B cell (primary cell): ENCODE measurements at regions not wholly inside any gene's neighbourhood (a gene's known extent, or its start where the extent isn't known, plus 50 kb on each side); places are given as distances from the start of the nearest gene placed in this dataset.

Experiments
- ATAC-seq: fragments of 200-7000 bp; cut with Tn5 transposase; one replicate; pipeline ENCODE4 v1.10.0; 2021; ENCODE audit warnings: low read depth, mild to moderate bottlenecking, moderate number of reproducible peaks, moderate library complexity
- CTCF ChIA-PET: fragments of 350-600 bp; sonication (Branson Sonifier 250); formaldehyde crosslinking; loops from one replicate; lab custom pipeline; 2021; ENCODE audit warnings: antibody characterized with exemption, inconsistent platforms; lab: Charles Lee
- POLR2A ChIA-PET: fragments of 350-600 bp; sonication (Branson Sonifier 250); formaldehyde crosslinking; loops from one replicate; lab custom pipeline; 2021; ENCODE audit warnings: antibody characterized with exemption; lab: Charles Lee
- DNase-seq: peaks from one replicate; pipeline ENCODE4 v3.0.0; 2013
- H2AFZ ChIP-seq: 2 replicates; pipeline ENCODE4 v1.6.1; 2012; ENCODE audit warnings: mild to moderate bottlenecking, low read depth, low read length; ENCODE audit not compliant: insufficient read depth, poor library complexity, severe bottlenecking
- H3K27ac ChIP-seq, 2 donors: 1 replicate in 1 of 2; 2 replicates in 1 of 2; pipeline ENCODE4 v1.5.1; 2012 to 2013; ENCODE audit warnings: low read length in 2 of 2, mild to moderate bottlenecking in 2 of 2, moderate library complexity in 1 of 2
- H3K27me3 ChIP-seq, 4 experiments: fragments of 200-600 bp in 1 of 4; sonication (generic) in 1 of 4; replicated peaks in 1 of 4; 1 replicate in 2 of 4; 2 replicates in 2 of 4; pipeline versions ENCODE4 v1.6.1 to v1.7.0; 2013 to 2016; ENCODE audit warnings: low read length in 3 of 4, mild to moderate bottlenecking in 2 of 4, mixed read lengths in 1 of 4, moderate library complexity in 1 of 4; ENCODE audit not compliant: insufficient read depth in 4 of 4, control insufficient read depth in 3 of 4; ENCODE audit errors: control extremely low read depth in 1 of 4
- H3K36me3 ChIP-seq, 2 experiments: replicated peaks in 1 of 2; 1 replicate in 1 of 2; 2 replicates in 1 of 2; pipeline versions ENCODE4 v1.6.1 to v1.7.1; 2013; ENCODE audit warnings: low read length in 1 of 2; ENCODE audit not compliant: insufficient read depth in 2 of 2, control insufficient read depth in 1 of 2; ENCODE audit errors: control extremely low read depth in 1 of 2, extremely low read depth in 1 of 2
- H3K4me1 ChIP-seq, 2 donors: fragments of 200-600 bp in 1 of 2; sonication (generic) in 1 of 2; 1 replicate in 1 of 2; 2 replicates in 1 of 2; pipeline versions ENCODE4 v1.5.1 to v1.6.1; 2013 to 2017; ENCODE audit warnings: low read length in 2 of 2; ENCODE audit not compliant: control insufficient read depth in 2 of 2, insufficient read depth in 2 of 2
- H3K4me2 ChIP-seq: replicated peaks from 2 replicates; pipeline ENCODE3; 2012; ENCODE audit warnings: mild to moderate bottlenecking, low read depth, low read length; ENCODE audit not compliant: poor library complexity, severe bottlenecking
- H3K4me3 ChIP-seq, 5 experiments: fragments of 200-600 bp in 1 of 5; sonication (generic) in 1 of 5; 1 replicate in 3 of 5; 2 replicates in 2 of 5; pipeline versions ENCODE4 v1.5.1 to v1.7.0; 2011 to 2016; ENCODE audit warnings: low read length in 4 of 5, mild to moderate bottlenecking in 4 of 5, low read depth in 2 of 5, control low read depth in 1 of 5, moderate library complexity in 1 of 5; ENCODE audit not compliant: insufficient read depth in 1 of 5; ENCODE audit errors: control extremely low read depth in 1 of 5, extremely low read depth in 1 of 5
- H3K79me2 ChIP-seq: fragments of 200-600 bp; sonication (generic); one replicate; pipeline ENCODE4 v1.6.0; 2016; ENCODE audit warnings: low read length; ENCODE audit not compliant: control insufficient read depth, insufficient read depth
- H3K9ac ChIP-seq: fragments of 200-600 bp; sonication (generic); 2 replicates; pipeline ENCODE4 v1.6.1; 2017; ENCODE audit warnings: mild to moderate bottlenecking, low read length, moderate library complexity
- H3K9me3 ChIP-seq, 3 donors: one replicate each; pipeline versions ENCODE4 v1.6.1 to v1.7.1; 2013; ENCODE audit warnings: low read length in 2 of 3; ENCODE audit not compliant: control insufficient read depth in 2 of 3, insufficient read depth in 1 of 3; ENCODE audit errors: control extremely low read depth in 1 of 3
- H4K20me1 ChIP-seq: 2 replicates; pipeline ENCODE4 v1.6.0; 2012; ENCODE audit warnings: mild to moderate bottlenecking, low read length; ENCODE audit not compliant: insufficient read depth, control insufficient read depth, poor library complexity, severe bottlenecking
- H3K27ac Mint-ChIP-seq: one replicate; pipeline ENCODE4 v1.8.0; 2021; ENCODE audit warnings: mixed read lengths
- H3K27me3 Mint-ChIP-seq: one replicate; pipeline ENCODE4 v1.8.0; 2021; ENCODE audit warnings: mixed read lengths
- H3K4me1 Mint-ChIP-seq: one replicate; pipeline ENCODE4 v1.8.0; 2021; ENCODE audit warnings: mixed read lengths
- H3K4me3 Mint-ChIP-seq: one replicate; pipeline ENCODE4 v1.8.0; 2021; ENCODE audit warnings: mixed read lengths
- H3K9me3 Mint-ChIP-seq: one replicate; pipeline ENCODE4 v1.8.0; 2022; ENCODE audit warnings: mixed read lengths; ENCODE audit not compliant: insufficient read depth
- EZH2 ChIP-seq: IDR thresholded peaks from 2 replicates; pipeline ENCODE4 v1.6.1; 2012; ENCODE audit warnings: borderline replicate concordance, low read depth, mild to moderate bottlenecking, moderate library complexity, low read length; ENCODE audit not compliant: insufficient read depth, poor library complexity, severe bottlenecking
- WGBS: methylation state at CpG from one replicate; pipeline ENCODE4 v1.1.5; 2013; ENCODE audit warnings: missing lambda C conversion rate; ENCODE audit not compliant: insufficient coverage; 5-methylcytosine and 5-hydroxymethylcytosine counted together
- intact Hi-C: fragments of 100-400 bp; cut with micrococcal nuclease; formaldehyde crosslinking; loops from one replicate; pipeline ENCODE4 v1.10.0; 2022
- TF ChIP-seq, protein P1 (sequence below): fragments of 200-600 bp; IDR thresholded peaks from one replicate; pipeline ENCODE4 v1.8.0; 2022; ENCODE audit warnings: antibody characterized with exemption, mild to moderate bottlenecking

DNA sequence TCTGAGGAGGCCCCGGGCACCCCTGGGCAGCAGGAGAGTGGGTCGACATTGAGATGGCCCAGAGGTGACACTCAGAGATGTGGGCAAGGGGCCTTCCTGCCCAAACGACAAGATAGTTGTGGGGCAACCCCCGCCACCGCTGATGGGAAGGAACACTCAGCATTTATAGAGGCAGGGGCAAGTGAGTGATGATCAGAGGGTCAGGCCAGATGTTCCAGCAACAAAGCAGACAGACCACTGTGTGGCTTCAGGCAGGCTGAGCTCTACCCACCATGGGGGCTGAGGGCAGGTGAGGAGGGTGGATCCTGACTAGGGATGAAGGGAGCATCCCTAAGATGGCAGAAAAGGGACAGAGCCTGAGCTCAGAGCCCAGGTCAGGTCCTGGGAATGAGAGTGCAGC lies 362.7 kb downstream of the PTPRU start:
- Mint-ChIP-seq H3K27me3 (peaks cover 4% of the 10 kb centered on the region), H3K4me3 (no peak overlapping the region), H3K27ac (no peak overlapping the region), H3K9me3 (no peaks in the 10 kb centered on the region), H3K4me1 (no peaks in the 10 kb centered on the region)
- Histone ChIP-seq H3K4me1 (no peaks in the 10 kb centered on the region), H2AFZ (no peak overlapping the region), H3K4me2 (no peak overlapping the region), H3K79me2 (no peaks in the 10 kb centered on the region), H3K27me3 (no peaks in the 10 kb centered on the region), H3K27ac (no peak overlapping the region), H4K20me1 (no peaks in the 10 kb centered on the region), H3K9me3 (peaks cover 0 to 5% (median 0%) of the 10 kb centered on the region in 3 donors), H3K4me3 (no peak overlapping the region), H3K9ac (no peak overlapping the region), H3K36me3 (no peaks in the 10 kb centered on the region)
- ATAC-seq = no peak
- ChIA-PET POLR2A (no interaction called here), CTCF (no interaction called here)
- intact Hi-C loops = no loop called here
- TF ChIP-seq, protein P1, sequence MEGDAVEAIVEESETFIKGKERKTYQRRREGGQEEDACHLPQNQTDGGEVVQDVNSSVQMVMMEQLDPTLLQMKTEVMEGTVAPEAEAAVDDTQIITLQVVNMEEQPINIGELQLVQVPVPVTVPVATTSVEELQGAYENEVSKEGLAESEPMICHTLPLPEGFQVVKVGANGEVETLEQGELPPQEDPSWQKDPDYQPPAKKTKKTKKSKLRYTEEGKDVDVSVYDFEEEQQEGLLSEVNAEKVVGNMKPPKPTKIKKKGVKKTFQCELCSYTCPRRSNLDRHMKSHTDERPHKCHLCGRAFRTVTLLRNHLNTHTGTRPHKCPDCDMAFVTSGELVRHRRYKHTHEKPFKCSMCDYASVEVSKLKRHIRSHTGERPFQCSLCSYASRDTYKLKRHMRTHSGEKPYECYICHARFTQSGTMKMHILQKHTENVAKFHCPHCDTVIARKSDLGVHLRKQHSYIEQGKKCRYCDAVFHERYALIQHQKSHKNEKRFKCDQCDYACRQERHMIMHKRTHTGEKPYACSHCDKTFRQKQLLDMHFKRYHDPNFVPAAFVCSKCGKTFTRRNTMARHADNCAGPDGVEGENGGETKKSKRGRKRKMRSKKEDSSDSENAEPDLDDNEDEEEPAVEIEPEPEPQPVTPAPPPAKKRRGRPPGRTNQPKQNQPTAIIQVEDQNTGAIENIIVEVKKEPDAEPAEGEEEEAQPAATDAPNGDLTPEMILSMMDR = no peak
- no peak for TF ChIP-seq EZH2
- DNase-seq = no peak
- 93% methylated on average over 4 of the region's 5 CpGs for WGBS

DNA sequence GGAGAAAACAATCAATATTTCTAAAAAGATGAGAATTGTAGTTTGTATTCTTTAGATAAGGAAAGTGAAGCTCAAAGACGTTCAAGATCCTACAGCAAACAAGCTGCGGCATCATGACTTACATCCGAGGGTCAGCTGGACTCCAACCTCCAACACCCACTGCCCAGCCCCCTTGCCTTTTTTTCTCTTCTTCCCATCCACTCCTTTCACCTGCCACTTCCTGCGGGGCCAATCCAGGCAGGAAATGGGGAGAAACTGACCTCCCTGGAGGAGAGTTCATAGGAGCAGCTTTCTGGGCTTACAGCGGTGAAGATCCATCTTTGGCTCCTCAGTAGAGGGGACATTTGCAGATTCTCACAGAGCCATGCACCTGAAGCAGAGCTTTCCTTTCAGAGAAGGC lies 361.5 kb downstream of the PTPRU start:
- Histone ChIP-seq H3K27ac (no peak overlapping the region), H2AFZ (no peak overlapping the region), H3K4me1 (no peaks in the 10 kb centered on the region), H3K4me2 (no peak overlapping the region), H3K79me2 (no peaks in the 10 kb centered on the region), H3K9me3 (peaks cover 0 to 5% (median 0%) of the 10 kb centered on the region in 3 donors), H3K27me3 (no peaks in the 10 kb centered on the region), H3K36me3 (no peaks in the 10 kb centered on the region), H4K20me1 (no peaks in the 10 kb centered on the region), H3K9ac (no peak overlapping the region), H3K4me3 (no peak overlapping the region)
- ChIA-PET CTCF (no interaction called here), POLR2A (no interaction called here)
- Mint-ChIP-seq H3K4me1 (no peaks in the 10 kb centered on the region), H3K27me3 (peaks cover 4% of the 10 kb centered on the region), H3K4me3 (no peak overlapping the region), H3K9me3 (no peaks in the 10 kb centered on the region), H3K27ac (no peak overlapping the region)
- DNase-seq (no peak), ATAC-seq (no peak)
- intact Hi-C loops = no loop called here
- TF ChIP-seq EZH2 = no peak
- WGBS = 100% methylated on average over 1 of the region's 5 CpGs
